Common myeloid progenitor, CD34-positive (primary cell): ENCODE measurements at regions not wholly inside any gene's neighbourhood (a gene's known extent, or its start where the extent isn't known, plus 50 kb on each side); places are given as distances from the start of the nearest gene placed in this dataset.
A peak's percentile ranks its signal among the peaks of the same experiment; 100 is the strongest.

Source experiments
- CTCF ChIA-PET: fragments of 350-600 bp; sonication (Branson Sonifier 250); formaldehyde crosslinking; loops from one replicate; lab custom pipeline; 2021; ENCODE audit warnings: antibody characterized with exemption; lab: Charles Lee
- POLR2A ChIA-PET: fragments of 350-600 bp; sonication (Branson Sonifier 250); formaldehyde crosslinking; loops from one replicate; lab custom pipeline; 2021; ENCODE audit warnings: antibody characterized with exemption; lab: Charles Lee
- DNase-seq, 3 donors: peaks; one replicate each; pipeline versions ENCODE4 v3.0.0 to v3.0.0-alpha.2; 2013
- H3K27ac ChIP-seq, 2 experiments: 1 replicate in 1 of 2; 2 replicates in 1 of 2; pipeline ENCODE4 v1.7.0; 2013; ENCODE audit warnings: inconsistent platforms in 2 of 2, low read length in 2 of 2, mild to moderate bottlenecking in 2 of 2, low read depth in 1 of 2, moderate library complexity in 1 of 2; ENCODE audit not compliant: severe bottlenecking in 2 of 2, insufficient read depth in 1 of 2, poor library complexity in 1 of 2
- H3K27me3 ChIP-seq, 5 experiments: replicated peaks in 2 of 5; 1 replicate in 3 of 5; 2 replicates in 2 of 5; pipeline versions ENCODE4 v1.6.1 to v1.7.0; 2013; ENCODE audit warnings: low read length in 4 of 5, mild to moderate bottlenecking in 2 of 5, moderate library complexity in 2 of 5, inconsistent platforms in 1 of 5; ENCODE audit not compliant: insufficient read depth in 5 of 5, control insufficient read depth in 4 of 5
- H3K36me3 ChIP-seq, 4 experiments: 1 replicate in 2 of 4; 2 replicates in 2 of 4; pipeline versions ENCODE4 v1.6.1 to v1.7.0; 2013; ENCODE audit warnings: low read length in 3 of 4, control low read depth in 1 of 4, mild to moderate bottlenecking in 1 of 4; ENCODE audit not compliant: control insufficient read depth in 4 of 4, insufficient read depth in 4 of 4
- H3K4me1 ChIP-seq, 4 experiments: 1 replicate in 3 of 4; 2 replicates in 1 of 4; pipeline versions ENCODE4 v1.6.1 to v1.7.1; 2013; ENCODE audit warnings: low read length in 3 of 4, mild to moderate bottlenecking in 3 of 4, control low read depth in 1 of 4, inconsistent platforms in 1 of 4, moderate library complexity in 1 of 4; ENCODE audit not compliant: control insufficient read depth in 4 of 4, insufficient read depth in 4 of 4; ENCODE audit errors: control extremely low read depth in 1 of 4
- H3K4me3 ChIP-seq, 7 experiments: 1 replicate in 4 of 7; 2 replicates in 3 of 7; pipeline versions ENCODE4 v1.5.1 to v1.7.0; 2013; ENCODE audit warnings: mild to moderate bottlenecking in 7 of 7, low read length in 6 of 7, moderate library complexity in 6 of 7, inconsistent platforms in 2 of 7, low read depth in 2 of 7, control low read depth in 1 of 7; ENCODE audit not compliant: insufficient read depth in 4 of 7, control insufficient read depth in 1 of 7; ENCODE audit errors: extremely low read depth in 1 of 7
- H3K9me3 ChIP-seq, 5 experiments: 1 replicate in 4 of 5; 2 replicates in 1 of 5; pipeline versions ENCODE4 v1.6.1 to v1.7.1; 2013; ENCODE audit warnings: low read length in 4 of 5, mild to moderate bottlenecking in 2 of 5, inconsistent platforms in 1 of 5, low read depth in 1 of 5, moderate library complexity in 1 of 5; ENCODE audit not compliant: control insufficient read depth in 4 of 5, insufficient read depth in 2 of 5; ENCODE audit errors: control extremely low read depth in 1 of 5
- WGBS: methylation state at CpG from one replicate; pipeline ENCODE4 v1.1.5; 2013; ENCODE audit not compliant: insufficient coverage; 5-methylcytosine and 5-hydroxymethylcytosine counted together

GRCh38 chr15:24858737-24859601 is 95.8 kb upstream of the SNRPN start:
- Histone ChIP-seq H3K27me3 (peaks cover 0 to 4% (median 0%) of the 10 kb centered on the region in 5 experiments), H3K4me1 (no peaks in the 10 kb centered on the region), H3K27ac (no peak overlapping the region), H3K36me3 (no peaks in the 10 kb centered on the region), H3K9me3 (peaks cover 0 to 7% (median 1%) of the 10 kb centered on the region in 5 experiments), H3K4me3 (no peak overlapping the region)
- no peak for DNase-seq
- POLR2A ChIA-PET, result no interaction called here
- CTCF ChIA-PET, result no interaction called here
- 64% methylated on average over 2 of the region's 7 CpGs for WGBS

GRCh38 chr15:24861014-24861690 is 93.6 kb upstream of the SNRPN start:
- Histone ChIP-seq H3K4me1 (no peaks in the 10 kb centered on the region), H3K36me3 (no peaks in the 10 kb centered on the region), H3K4me3 (no peak overlapping the region), H3K27me3 (peaks cover 0 to 4% (median 0%) of the 10 kb centered on the region in 5 experiments), H3K9me3 (peaks cover 0 to 7% (median 0%) of the 10 kb centered on the region in 5 experiments), H3K27ac (no peak overlapping the region)
- ChIA-PET POLR2A (no interaction called here), CTCF (no interaction called here)
- no peak for DNase-seq
- WGBS, result no CpG with 5 or more reads among the region's 1 CpG

GRCh38 chr15:24862726-24863521 is 91.9 kb upstream of the SNRPN start:
- H3K4me3 ChIP-seq, result no peak overlapping the region
- DNase-seq, result no peak
- H3K9me3 ChIP-seq, result peaks cover 0 to under 1% (median 0%) of the 10 kb centered on the region in 5 experiments
- no peak overlapping the region for H3K27ac ChIP-seq
- CTCF ChIA-PET, result no interaction called here
- peaks cover 0 to 2% (median 0%) of the 10 kb centered on the region in 5 experiments for H3K27me3 ChIP-seq
- WGBS, result 54% methylated on average over 3 of the region's 6 CpGs
- POLR2A ChIA-PET, result no interaction called here
- no peaks in the 10 kb centered on the region for H3K36me3 ChIP-seq
- H3K4me1 ChIP-seq, result no peaks in the 10 kb centered on the region

- POLR2A ChIA-PET, result no interaction called here
- Histone ChIP-seq H3K9me3 (peaks cover 0 to 5% (median 0%) of the 10 kb centered on the region in 5 experiments), H3K4me1 (no peaks in the 10 kb centered on the region), H3K27ac (no peak overlapping the region), H3K36me3 (no peaks in the 10 kb centered on the region), H3K4me3 (no peak overlapping the region), H3K27me3 (peaks cover 0 to 2% (median 0%) of the 10 kb centered on the region in 5 experiments)
- 100% methylated on average over 3 of the region's 4 CpGs for WGBS
- CTCF ChIA-PET, result no interaction called here
- no peak for DNase-seq
These were observed 89.5 kb upstream of the SNRPN start for GRCh38 chr15:24865303-24865702.

GRCh38 chr15:24877174-24877573 is 77.6 kb upstream of the SNRPN start:
- Histone ChIP-seq H3K27me3 (peaks cover 0 to 8% (median 0%) of the 10 kb centered on the region in 5 experiments), H3K36me3 (no peaks in the 10 kb centered on the region), H3K27ac (no peak overlapping the region), H3K4me3 (no peak overlapping the region), H3K4me1 (no peaks in the 10 kb centered on the region), H3K9me3 (peaks cover 0 to 18% (median 10%) of the 10 kb centered on the region in 5 experiments)
- POLR2A ChIA-PET, result no interaction called here
- CTCF ChIA-PET, result no interaction called here
- 72% methylated on average over 3 of the region's 7 CpGs for WGBS
- DNase-seq, result no peak

- Histone ChIP-seq H3K27me3 (peaks cover 0 to 8% (median 0%) of the 10 kb centered on the region in 5 experiments), H3K36me3 (no peaks in the 10 kb centered on the region), H3K9me3 (peaks cover 0 to 18% (median 10%) of the 10 kb centered on the region in 5 experiments), H3K4me3 (peak overlapping the region in 6 of 7 experiments; percentile 3 to 62 (median 34)), H3K4me1 (no peaks in the 10 kb centered on the region), H3K27ac (no peak overlapping the region)
- DNase-seq, result peak in 2 of 3 donors; percentile 1 to 43
- ChIA-PET POLR2A (no interaction called here), CTCF (no interaction called here)
- 35% methylated on average over 26 of the region's 37 CpGs for WGBS
These were observed 76.6 kb upstream of the SNRPN start for GRCh38 chr15:24878153-24878552.
